ENCODE measurements at regions not wholly inside any gene's neighbourhood (a gene's known extent, or its start where the extent isn't known, plus 50 kb on each side); places are given as distances from the start of the nearest gene placed in this dataset.
A peak's percentile ranks its signal among the peaks of the same experiment; 100 is the strongest.

- peak; percentile 59 for DNase-seq (ENCODE audit: low spot score)
These were observed 208.3 kb upstream of the RUNX1 start for GRCh38 chr21:35257413-35257812.

GRCh38 chr21:35256468-35256988 lies 207.4 kb upstream of the RUNX1 start:
- DNase-seq (ENCODE audit: low spot score): peak; percentile 86

GRCh38 chr21:35254765-35255138 lies 205.7 kb upstream of the RUNX1 start:
- DNase-seq (ENCODE audit: low spot score): no peak

- DNase-seq (ENCODE audit: low spot score): peak; percentile 56
These were observed 205.1 kb upstream of the RUNX1 start for GRCh38 chr21:35254006-35254764.

- peak; percentile 57 for DNase-seq (ENCODE audit: low spot score)
These were observed 203.7 kb upstream of the RUNX1 start for GRCh38 chr21:35252831-35253230.

- DNase-seq (ENCODE audit: low spot score): no peak
These were observed 200.5 kb upstream of the RUNX1 start for GRCh38 chr21:35249636-35250035.

GRCh38 chr21:35245879-35246278 lies 196.8 kb upstream of the RUNX1 start:
- no peak for DNase-seq (ENCODE audit: low spot score)

- no peak for DNase-seq (ENCODE audit: low spot score)
These were observed 195.4 kb upstream of the RUNX1 start for GRCh38 chr21:35244514-35244913.

- DNase-seq (ENCODE audit: low spot score): no peak
These were observed 194.1 kb upstream of the RUNX1 start for GRCh38 chr21:35243171-35243570.

GRCh38 chr21:35239811-35240219 lies 190.7 kb upstream of the RUNX1 start:
- no peak for DNase-seq (ENCODE audit: low spot score)

- no peak for DNase-seq (ENCODE audit: low spot score)
These were observed 189.0 kb upstream of the RUNX1 start for GRCh38 chr21:35238119-35238518.

- DNase-seq (ENCODE audit: low spot score): no peak
These were observed 188.2 kb upstream of the RUNX1 start for GRCh38 chr21:35237287-35237686.

GRCh38 chr21:35236090-35236489 lies 187.0 kb upstream of the RUNX1 start:
- DNase-seq (ENCODE audit: low spot score): no peak

GRCh38 chr21:35234725-35235124 lies 185.6 kb upstream of the RUNX1 start:
- DNase-seq (ENCODE audit: low spot score): peak; percentile 54

GRCh38 chr21:35233756-35234155 lies 184.7 kb upstream of the RUNX1 start:
- no peak for DNase-seq (ENCODE audit: low spot score)

GRCh38 chr21:35232545-35233176 lies 183.6 kb upstream of the RUNX1 start:
- DNase-seq (ENCODE audit: low spot score): no peak

- no peak for DNase-seq (ENCODE audit: low spot score)
These were observed 182.0 kb upstream of the RUNX1 start for GRCh38 chr21:35231090-35231489.

GRCh38 chr21:35229290-35229689 lies 180.2 kb upstream of the RUNX1 start:
- no peak for DNase-seq (ENCODE audit: low spot score)

GRCh38 chr21:35227786-35228185 lies 178.7 kb upstream of the RUNX1 start:
- no peak for DNase-seq (ENCODE audit: low spot score)

GRCh38 chr21:35226968-35227744 lies 178.1 kb upstream of the RUNX1 start:
- DNase-seq (ENCODE audit: low spot score): no peak

- peak; percentile 40 for DNase-seq (ENCODE audit: low spot score)
These were observed 177.2 kb upstream of the RUNX1 start for GRCh38 chr21:35226328-35226727.

- no peak for DNase-seq (ENCODE audit: low spot score)
These were observed 176.5 kb upstream of the RUNX1 start for GRCh38 chr21:35225573-35225972.
